GM04503 (cell line): ENCODE measurements at regions not wholly inside any gene's neighbourhood (a gene's known extent, or its start where the extent isn't known, plus 50 kb on each side); places are given as distances from the start of the nearest gene placed in this dataset.
A peak's percentile ranks its signal among the peaks of the same experiment; 100 is the strongest.

Experiments used
- DNase-seq: peaks from one replicate; pipeline ENCODE4 v3.0.0-alpha.2; 2012; ENCODE audit warnings: low read depth

- DNase-seq, result no peak
Measured at GRCh38 chr7:84617265-84618030, 422.9 kb upstream of the SEMA3A start.

GRCh38 chr7:84614821-84615501 is 420.4 kb upstream of the SEMA3A start:
- DNase-seq, result no peak

GRCh38 chr7:84612981-84613681 is 418.5 kb upstream of the SEMA3A start:
- DNase-seq, result no peak

- DNase-seq, result no peak
Measured at GRCh38 chr7:84611391-84611790, 416.8 kb upstream of the SEMA3A start.

- no peak for DNase-seq
Measured at GRCh38 chr7:84610390-84610789, 415.8 kb upstream of the SEMA3A start.

- DNase-seq, result no peak
Measured at GRCh38 chr7:84605301-84605700, 410.7 kb upstream of the SEMA3A start.

- no peak for DNase-seq
Measured at GRCh38 chr7:84603545-84603944, 409.0 kb upstream of the SEMA3A start.

GRCh38 chr7:84595026-84595425 is 400.4 kb upstream of the SEMA3A start:
- DNase-seq, result no peak

- no peak for DNase-seq
Measured at GRCh38 chr7:84591897-84592296, 397.3 kb upstream of the SEMA3A start.

- no peak for DNase-seq
Measured at GRCh38 chr7:84589012-84589411, 394.4 kb upstream of the SEMA3A start.

- DNase-seq, result no peak
Measured at GRCh38 chr7:84583331-84583730, 388.7 kb upstream of the SEMA3A start.

GRCh38 chr7:84582747-84583146 is 388.2 kb upstream of the SEMA3A start:
- no peak for DNase-seq

GRCh38 chr7:84578825-84579224 is 384.2 kb upstream of the SEMA3A start:
- DNase-seq, result no peak

GRCh38 chr7:84568781-84569180 is 374.2 kb upstream of the SEMA3A start:
- no peak for DNase-seq

GRCh38 chr7:84565345-84566074 is 370.9 kb upstream of the SEMA3A start:
- no peak for DNase-seq

GRCh38 chr7:84553711-84554110 is 359.1 kb upstream of the SEMA3A start:
- DNase-seq, result no peak

GRCh38 chr7:84549409-84549808 is 354.8 kb upstream of the SEMA3A start:
- DNase-seq, result no peak

GRCh38 chr7:84548366-84549365 is 354.1 kb upstream of the SEMA3A start:
- DNase-seq, result peak; percentile 80

- no peak for DNase-seq
Measured at GRCh38 chr7:84547331-84547730, 352.7 kb upstream of the SEMA3A start.

- DNase-seq, result no peak
Measured at GRCh38 chr7:84546403-84546802, 351.8 kb upstream of the SEMA3A start.

- DNase-seq, result no peak
Measured at GRCh38 chr7:84538268-84538667, 343.7 kb upstream of the SEMA3A start.
